ENCODE measurements at regions not wholly inside any gene's neighbourhood (a gene's known extent, or its start where the extent isn't known, plus 50 kb on each side); places are given as distances from the start of the nearest gene placed in this dataset.

DNA sequence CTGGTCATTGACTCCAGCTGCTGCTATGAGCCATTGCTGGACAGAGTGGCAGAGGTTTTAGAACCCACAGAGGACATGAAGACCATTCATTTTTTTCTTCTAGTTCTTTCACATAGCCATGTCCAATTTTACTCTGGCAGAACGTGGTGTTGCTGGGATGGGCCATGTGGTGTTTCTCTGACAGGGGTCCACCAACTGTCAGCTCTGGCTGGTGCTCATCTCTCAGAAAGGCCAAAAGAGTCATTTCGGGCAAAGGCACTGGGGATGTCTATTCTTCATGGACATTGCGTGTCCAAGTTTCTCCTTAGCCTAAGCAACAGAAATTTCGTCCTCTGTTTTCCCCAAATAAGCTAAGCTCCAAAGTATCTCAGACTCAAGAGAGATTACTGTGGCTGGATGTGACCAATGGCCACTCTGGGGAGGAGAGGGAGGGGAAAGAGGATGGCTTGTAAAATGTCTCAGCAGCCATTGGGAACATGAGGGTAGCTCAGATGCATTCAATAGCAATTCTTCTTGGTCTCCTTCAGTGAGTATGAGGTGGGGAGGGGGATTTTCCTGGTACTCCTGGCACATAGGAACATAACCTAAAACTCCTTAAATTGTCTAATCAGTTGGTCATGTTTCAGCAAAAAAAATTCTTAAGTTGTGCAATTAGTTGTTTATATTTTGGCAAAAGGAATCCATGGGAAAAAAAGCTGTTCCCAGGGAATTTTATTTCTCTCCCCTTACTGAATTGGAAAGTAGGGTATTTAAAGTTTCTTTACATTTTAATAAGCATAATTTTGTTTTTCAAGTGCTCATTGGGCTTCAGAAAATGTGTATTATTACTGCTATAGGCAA lies 131.6 kb upstream of the MITF start:
- Histone ChIP-seq H2AFZ (ENCODE audit: low read depth, low read length) (no peak overlapping the region), H3K27me3 (ENCODE audit: low read depth, low read length) (no peaks in the 10 kb centered on the region), H3K9ac (ENCODE audit: low read length) (no peak overlapping the region), H3K4me1 (ENCODE audit: low read length) (no peaks in the 10 kb centered on the region), H3K4me2 (ENCODE audit: low read length) (no peak overlapping the region), H3K9me3 (ENCODE audit: insufficient read depth, low read length) (no peaks in the 10 kb centered on the region), H3K27ac (ENCODE audit: low read length) (no peak overlapping the region), H4K20me1 (ENCODE audit: insufficient read depth, low read length) (no peaks in the 10 kb centered on the region), H3K79me2 (ENCODE audit: low read length) (no peaks in the 10 kb centered on the region), H3K36me3 (replicated peaks; ENCODE audit: low read depth, low read length) (no peaks in the 10 kb centered on the region), H3K4me3 (ENCODE audit: low read length) (no peak overlapping the region)
- TF ChIP-seq, protein P1, sequence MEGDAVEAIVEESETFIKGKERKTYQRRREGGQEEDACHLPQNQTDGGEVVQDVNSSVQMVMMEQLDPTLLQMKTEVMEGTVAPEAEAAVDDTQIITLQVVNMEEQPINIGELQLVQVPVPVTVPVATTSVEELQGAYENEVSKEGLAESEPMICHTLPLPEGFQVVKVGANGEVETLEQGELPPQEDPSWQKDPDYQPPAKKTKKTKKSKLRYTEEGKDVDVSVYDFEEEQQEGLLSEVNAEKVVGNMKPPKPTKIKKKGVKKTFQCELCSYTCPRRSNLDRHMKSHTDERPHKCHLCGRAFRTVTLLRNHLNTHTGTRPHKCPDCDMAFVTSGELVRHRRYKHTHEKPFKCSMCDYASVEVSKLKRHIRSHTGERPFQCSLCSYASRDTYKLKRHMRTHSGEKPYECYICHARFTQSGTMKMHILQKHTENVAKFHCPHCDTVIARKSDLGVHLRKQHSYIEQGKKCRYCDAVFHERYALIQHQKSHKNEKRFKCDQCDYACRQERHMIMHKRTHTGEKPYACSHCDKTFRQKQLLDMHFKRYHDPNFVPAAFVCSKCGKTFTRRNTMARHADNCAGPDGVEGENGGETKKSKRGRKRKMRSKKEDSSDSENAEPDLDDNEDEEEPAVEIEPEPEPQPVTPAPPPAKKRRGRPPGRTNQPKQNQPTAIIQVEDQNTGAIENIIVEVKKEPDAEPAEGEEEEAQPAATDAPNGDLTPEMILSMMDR (IDR thresholded peaks at IDR 0.05; ENCODE audit: low read depth, low read length), result no peak
- no peak for TF ChIP-seq EZH2phosphoT487 (IDR thresholded peaks at IDR 0.05; ENCODE audit: low read depth)

DNA sequence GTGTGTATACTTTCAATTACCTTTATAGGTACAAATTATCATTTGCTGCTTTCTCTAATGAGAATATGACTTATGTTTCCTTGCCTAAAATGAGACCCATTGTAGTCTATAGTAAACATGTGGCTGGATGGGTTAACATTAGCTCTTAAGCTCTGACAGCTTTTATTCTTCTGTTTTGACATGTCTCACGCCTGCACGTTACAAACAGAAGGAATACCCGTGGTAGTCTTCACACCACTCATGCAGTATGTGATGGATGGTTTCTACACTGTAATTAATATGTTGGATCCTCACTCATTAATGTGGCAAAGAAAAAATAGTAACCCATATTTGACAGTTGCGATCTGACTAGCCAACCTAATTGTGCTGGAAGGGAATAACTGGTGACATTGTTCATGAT lies 133.4 kb upstream of the MITF start:
- TF ChIP-seq, protein P1 (IDR thresholded peaks at IDR 0.05; ENCODE audit: low read depth, low read length), result no peak
- TF ChIP-seq EZH2phosphoT487 (IDR thresholded peaks at IDR 0.05; ENCODE audit: low read depth), result no peak
- Histone ChIP-seq H3K4me3 (ENCODE audit: low read length) (no peak overlapping the region), H3K79me2 (ENCODE audit: low read length) (no peaks in the 10 kb centered on the region), H3K9ac (ENCODE audit: low read length) (no peak overlapping the region), H3K27ac (ENCODE audit: low read length) (no peak overlapping the region), H3K4me2 (ENCODE audit: low read length) (no peak overlapping the region), H2AFZ (ENCODE audit: low read depth, low read length) (no peak overlapping the region), H3K36me3 (replicated peaks; ENCODE audit: low read depth, low read length) (no peaks in the 10 kb centered on the region), H4K20me1 (ENCODE audit: insufficient read depth, low read length) (no peaks in the 10 kb centered on the region), H3K9me3 (ENCODE audit: insufficient read depth, low read length) (no peaks in the 10 kb centered on the region), H3K27me3 (ENCODE audit: low read depth, low read length) (no peaks in the 10 kb centered on the region), H3K4me1 (ENCODE audit: low read length) (no peaks in the 10 kb centered on the region)

DNA sequence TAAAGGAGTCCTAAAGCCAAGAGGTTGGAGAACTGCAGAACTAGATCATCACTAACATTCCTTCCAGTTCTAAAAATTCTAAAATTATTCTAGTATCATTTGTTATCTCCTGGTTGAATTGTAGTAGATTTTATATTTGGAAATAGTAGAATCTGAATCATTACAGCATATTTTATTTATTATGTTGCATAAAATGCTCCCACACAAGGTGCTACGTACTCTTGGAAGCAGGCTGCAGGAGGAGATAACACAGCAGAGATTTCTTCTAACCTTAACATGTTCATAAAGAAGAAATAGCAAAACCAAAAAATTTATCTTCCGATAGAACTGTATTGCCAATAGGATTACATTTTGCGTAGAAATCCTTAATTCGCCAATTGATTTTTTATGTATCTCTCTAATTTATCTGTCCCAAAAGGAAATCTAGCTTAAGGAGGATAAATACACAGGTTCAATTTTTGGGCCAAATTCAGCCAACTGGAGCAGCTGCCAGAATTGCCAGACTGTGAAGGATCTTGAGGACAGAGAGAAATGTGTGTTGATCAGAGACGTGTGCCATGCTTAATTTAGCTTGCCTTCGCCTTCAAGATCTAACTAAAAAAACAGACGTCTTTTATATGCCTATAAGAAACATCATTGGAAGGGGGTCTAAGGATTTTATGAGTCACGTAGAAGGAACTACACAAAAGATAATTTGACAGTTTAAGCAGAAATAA lies 134.4 kb upstream of the MITF start:
- Histone ChIP-seq H4K20me1 (ENCODE audit: insufficient read depth, low read length) (no peaks in the 10 kb centered on the region), H3K27me3 (ENCODE audit: low read depth, low read length) (no peaks in the 10 kb centered on the region), H3K4me2 (ENCODE audit: low read length) (no peak overlapping the region), H3K36me3 (replicated peaks; ENCODE audit: low read depth, low read length) (no peaks in the 10 kb centered on the region), H3K4me3 (ENCODE audit: low read length) (no peak overlapping the region), H3K4me1 (ENCODE audit: low read length) (no peaks in the 10 kb centered on the region), H2AFZ (ENCODE audit: low read depth, low read length) (no peak overlapping the region), H3K79me2 (ENCODE audit: low read length) (no peaks in the 10 kb centered on the region), H3K27ac (ENCODE audit: low read length) (no peak overlapping the region), H3K9ac (ENCODE audit: low read length) (no peak overlapping the region), H3K9me3 (ENCODE audit: insufficient read depth, low read length) (no peaks in the 10 kb centered on the region)
- no peak for TF ChIP-seq EZH2phosphoT487 (IDR thresholded peaks at IDR 0.05; ENCODE audit: low read depth)
- TF ChIP-seq, protein P1 (IDR thresholded peaks at IDR 0.05; ENCODE audit: low read depth, low read length), result no peak

DNA sequence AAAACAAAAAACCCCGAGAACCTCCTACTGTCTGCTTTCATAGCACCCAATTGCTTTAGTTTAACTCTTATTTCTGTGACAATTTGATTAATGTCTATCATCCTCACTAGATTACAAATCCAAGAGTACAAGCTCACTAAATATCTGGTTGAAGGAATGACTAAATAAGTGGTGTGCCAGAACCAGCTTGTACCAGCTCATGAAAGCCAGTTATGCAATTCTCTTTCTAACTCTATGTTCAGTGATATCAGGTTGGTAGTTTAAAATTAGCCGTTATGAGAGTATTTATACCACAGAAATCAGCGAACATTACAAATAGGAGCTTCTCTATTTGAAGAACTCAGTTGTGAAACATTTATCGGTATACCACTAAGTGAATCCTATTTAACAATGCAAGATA lies 137.2 kb upstream of the MITF start:
- TF ChIP-seq, protein P1 (IDR thresholded peaks at IDR 0.05; ENCODE audit: low read depth, low read length), result no peak
- TF ChIP-seq EZH2phosphoT487 (IDR thresholded peaks at IDR 0.05; ENCODE audit: low read depth), result no peak
- H2AFZ ChIP-seq (ENCODE audit: low read depth, low read length), result no peak overlapping the region
- no peak overlapping the region for H3K9ac ChIP-seq (ENCODE audit: low read length)
- H3K4me2 ChIP-seq (ENCODE audit: low read length), result no peak overlapping the region
- no peak overlapping the region for H3K27ac ChIP-seq (ENCODE audit: low read length)
- H3K79me2 ChIP-seq (ENCODE audit: low read length), result no peaks in the 10 kb centered on the region
- H3K4me3 ChIP-seq (ENCODE audit: low read length), result no peak overlapping the region
- H3K4me1 ChIP-seq (ENCODE audit: low read length), result no peaks in the 10 kb centered on the region
- H3K9me3 ChIP-seq (ENCODE audit: insufficient read depth, low read length), result no peaks in the 10 kb centered on the region
- H3K27me3 ChIP-seq (ENCODE audit: low read depth, low read length), result no peaks in the 10 kb centered on the region
- H4K20me1 ChIP-seq (ENCODE audit: insufficient read depth, low read length), result no peaks in the 10 kb centered on the region
- no peaks in the 10 kb centered on the region for H3K36me3 ChIP-seq (replicated peaks; ENCODE audit: low read depth, low read length)

Measured in OCI-LY3 (cell line).